SK-N-SH treated with all-trans-retinoic acid at 6 μM for 48 hours (cell line): ENCODE measurements at regions not wholly inside any gene's neighbourhood (a gene's known extent, or its start where the extent isn't known, plus 50 kb on each side); places are given as distances from the start of the nearest gene placed in this dataset.

Source experiments
- ATAC-seq: fragments of 200-7000 bp; cut with Tn5 transposase; 3 replicates; pipeline ENCODE4 v1.9.1; 2020; ENCODE audit warnings: mild to moderate bottlenecking, moderate library complexity
- BACH2 ChIP-seq: fragments of 250-450 bp; sonication (Bioruptor Pico); IDR thresholded peaks from 2 replicates; pipeline ENCODE4 v1.9.0; 2021; ENCODE audit warnings: mild to moderate bottlenecking, borderline replicate concordance
- CREB5 ChIP-seq: fragments of 250-450 bp; sonication (Bioruptor Pico); IDR thresholded peaks from 2 replicates; pipeline ENCODE4 v1.5.1; 2020; ENCODE audit warnings: low read depth, mild to moderate bottlenecking, moderate library complexity
- ESRRG ChIP-seq: fragments of 250-450 bp; sonication (Bioruptor Pico); IDR thresholded peaks from 2 replicates; pipeline ENCODE4 v1.6.1; 2021; ENCODE audit warnings: mild to moderate bottlenecking
- GLIS3 ChIP-seq: fragments of 250-450 bp; sonication (Bioruptor Pico); IDR thresholded peaks from 2 replicates; pipeline ENCODE4 v1.5.0; 2020; ENCODE audit warnings: mild to moderate bottlenecking, moderate library complexity
- ISL1 ChIP-seq: fragments of 250-450 bp; sonication (Bioruptor Pico); IDR thresholded peaks from 2 replicates; pipeline ENCODE4 v2.1.2; 2022; ENCODE audit warnings: mild to moderate bottlenecking, moderate library complexity
- OSR1 ChIP-seq: fragments of 250-450 bp; sonication (Bioruptor Pico); IDR thresholded peaks from 2 replicates; pipeline ENCODE4 v1.8.0; 2022; ENCODE audit warnings: moderate library complexity, mild to moderate bottlenecking, inconsistent platforms
- SNAI2 ChIP-seq: fragments of 250-450 bp; sonication (Bioruptor Pico); IDR thresholded peaks from 2 replicates; pipeline ENCODE4 v1.5.0; 2020; ENCODE audit warnings: mild to moderate bottlenecking, moderate library complexity
- TCF4 ChIP-seq: fragments of 250-450 bp; sonication (Bioruptor Pico); IDR thresholded peaks from 2 replicates; pipeline ENCODE4 v1.8.0; 2021; ENCODE audit warnings: mild to moderate bottlenecking, moderate library complexity, borderline replicate concordance
- ZC3H10 ChIP-seq: fragments of 250-450 bp; sonication (Bioruptor Pico); IDR thresholded peaks from 2 replicates; pipeline ENCODE4 v1.5.1; 2021; ENCODE audit warnings: mild to moderate bottlenecking, moderate library complexity
- ZFP3 ChIP-seq: fragments of 250-450 bp; sonication (Bioruptor Pico); IDR thresholded peaks from 2 replicates; pipeline ENCODE4 v1.5.0; 2020; ENCODE audit warnings: mild to moderate bottlenecking, moderate library complexity
- ZFP30 ChIP-seq: fragments of 450-650 bp; formaldehyde crosslinking; IDR thresholded peaks from 2 replicates; pipeline ENCODE4 v1.5.0; 2022; ENCODE audit warnings: mild to moderate bottlenecking, moderate library complexity
- ZNF70 ChIP-seq: fragments of 450-650 bp; formaldehyde crosslinking; IDR thresholded peaks from 2 replicates; pipeline ENCODE4 v1.5.0; 2020; ENCODE audit warnings: mild to moderate bottlenecking, moderate library complexity
- ZNF8 ChIP-seq: fragments of 450-650 bp; formaldehyde crosslinking; IDR thresholded peaks from 2 replicates; pipeline ENCODE4 v1.5.0; 2020; ENCODE audit warnings: mild to moderate bottlenecking, moderate library complexity
- TF ChIP-seq, protein P1 (sequence below): fragments of 250-450 bp; sonication (Bioruptor Pico); IDR thresholded peaks from 2 replicates; pipeline ENCODE4 v1.8.0; 2020; ENCODE audit warnings: mild to moderate bottlenecking, moderate library complexity, borderline replicate concordance
- TF ChIP-seq, protein P2 (sequence below): fragments of 250-450 bp; sonication (Bioruptor Pico); IDR thresholded peaks from 2 replicates; pipeline ENCODE4 v1.8.0; 2021; ENCODE audit warnings: low read depth, mild to moderate bottlenecking, moderate library complexity, borderline replicate concordance
- TF ChIP-seq, protein P3 (sequence below): fragments of 250-450 bp; sonication (Bioruptor Pico); IDR thresholded peaks from 2 replicates; pipeline ENCODE4 v1.5.0; 2020; ENCODE audit warnings: mild to moderate bottlenecking, moderate library complexity

GRCh38 chr4:38195911-38196310 is 235.7 kb downstream of the PTTG2 start (continued):
- TF ChIP-seq TCF4 (CRISPR knock-in tag) (no peak), ZFP3 (CRISPR knock-in tag) (no peak), ZC3H10 (no peak)
- TF ChIP-seq, protein P1, sequence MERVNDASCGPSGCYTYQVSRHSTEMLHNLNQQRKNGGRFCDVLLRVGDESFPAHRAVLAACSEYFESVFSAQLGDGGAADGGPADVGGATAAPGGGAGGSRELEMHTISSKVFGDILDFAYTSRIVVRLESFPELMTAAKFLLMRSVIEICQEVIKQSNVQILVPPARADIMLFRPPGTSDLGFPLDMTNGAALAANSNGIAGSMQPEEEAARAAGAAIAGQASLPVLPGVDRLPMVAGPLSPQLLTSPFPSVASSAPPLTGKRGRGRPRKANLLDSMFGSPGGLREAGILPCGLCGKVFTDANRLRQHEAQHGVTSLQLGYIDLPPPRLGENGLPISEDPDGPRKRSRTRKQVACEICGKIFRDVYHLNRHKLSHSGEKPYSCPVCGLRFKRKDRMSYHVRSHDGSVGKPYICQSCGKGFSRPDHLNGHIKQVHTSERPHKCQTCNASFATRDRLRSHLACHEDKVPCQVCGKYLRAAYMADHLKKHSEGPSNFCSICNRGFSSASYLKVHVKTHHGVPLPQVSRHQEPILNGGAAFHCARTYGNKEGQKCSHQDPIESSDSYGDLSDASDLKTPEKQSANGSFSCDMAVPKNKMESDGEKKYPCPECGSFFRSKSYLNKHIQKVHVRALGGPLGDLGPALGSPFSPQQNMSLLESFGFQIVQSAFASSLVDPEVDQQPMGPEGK = no peak

DNA sequence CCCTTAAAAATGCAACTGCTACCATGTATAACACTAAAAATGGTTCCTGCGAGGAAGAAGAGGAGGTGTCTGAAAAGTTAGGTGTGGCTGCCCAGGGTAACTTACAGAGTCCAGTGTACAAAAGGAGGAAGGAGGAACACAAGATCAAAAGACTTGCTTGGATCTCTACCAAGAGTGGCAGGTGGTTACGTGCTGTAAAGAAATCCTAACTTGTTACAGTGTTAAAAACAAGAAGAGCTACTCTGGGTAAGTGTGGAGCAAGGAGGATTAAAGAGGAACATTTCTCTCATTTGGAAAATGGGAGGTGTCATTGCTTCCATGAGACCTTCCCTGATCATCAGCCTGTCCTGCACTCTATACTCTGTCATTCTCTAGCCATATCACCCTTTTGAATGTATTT is 242.0 kb downstream of the PTTG2 start:
- ATAC-seq = no peak
- TF ChIP-seq ZFP30 (CRISPR knock-in tag) (no peak), CREB5 (CRISPR knock-in tag) (no peak), ESRRG (CRISPR knock-in tag) (no peak), ZFP3 (CRISPR knock-in tag) (no peak), TCF4 (CRISPR knock-in tag) (no peak), BACH2 (CRISPR knock-in tag) (no peak), SNAI2 (no peak), ZC3H10 (no peak), ZNF70 (no peak), GLIS3 (no peak)
- TF ChIP-seq, protein P2, sequence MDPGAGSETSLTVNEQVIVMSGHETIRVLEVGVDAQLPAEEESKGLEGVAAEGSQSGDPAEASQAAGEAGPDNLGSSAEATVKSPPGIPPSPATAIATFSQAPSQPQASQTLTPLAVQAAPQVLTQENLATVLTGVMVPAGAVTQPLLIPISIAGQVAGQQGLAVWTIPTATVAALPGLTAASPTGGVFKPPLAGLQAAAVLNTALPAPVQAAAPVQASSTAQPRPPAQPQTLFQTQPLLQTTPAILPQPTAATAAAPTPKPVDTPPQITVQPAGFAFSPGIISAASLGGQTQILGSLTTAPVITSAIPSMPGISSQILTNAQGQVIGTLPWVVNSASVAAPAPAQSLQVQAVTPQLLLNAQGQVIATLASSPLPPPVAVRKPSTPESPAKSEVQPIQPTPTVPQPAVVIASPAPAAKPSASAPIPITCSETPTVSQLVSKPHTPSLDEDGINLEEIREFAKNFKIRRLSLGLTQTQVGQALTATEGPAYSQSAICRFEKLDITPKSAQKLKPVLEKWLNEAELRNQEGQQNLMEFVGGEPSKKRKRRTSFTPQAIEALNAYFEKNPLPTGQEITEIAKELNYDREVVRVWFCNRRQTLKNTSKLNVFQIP (CRISPR knock-in tag) = no peak
- TF ChIP-seq, protein P3, sequence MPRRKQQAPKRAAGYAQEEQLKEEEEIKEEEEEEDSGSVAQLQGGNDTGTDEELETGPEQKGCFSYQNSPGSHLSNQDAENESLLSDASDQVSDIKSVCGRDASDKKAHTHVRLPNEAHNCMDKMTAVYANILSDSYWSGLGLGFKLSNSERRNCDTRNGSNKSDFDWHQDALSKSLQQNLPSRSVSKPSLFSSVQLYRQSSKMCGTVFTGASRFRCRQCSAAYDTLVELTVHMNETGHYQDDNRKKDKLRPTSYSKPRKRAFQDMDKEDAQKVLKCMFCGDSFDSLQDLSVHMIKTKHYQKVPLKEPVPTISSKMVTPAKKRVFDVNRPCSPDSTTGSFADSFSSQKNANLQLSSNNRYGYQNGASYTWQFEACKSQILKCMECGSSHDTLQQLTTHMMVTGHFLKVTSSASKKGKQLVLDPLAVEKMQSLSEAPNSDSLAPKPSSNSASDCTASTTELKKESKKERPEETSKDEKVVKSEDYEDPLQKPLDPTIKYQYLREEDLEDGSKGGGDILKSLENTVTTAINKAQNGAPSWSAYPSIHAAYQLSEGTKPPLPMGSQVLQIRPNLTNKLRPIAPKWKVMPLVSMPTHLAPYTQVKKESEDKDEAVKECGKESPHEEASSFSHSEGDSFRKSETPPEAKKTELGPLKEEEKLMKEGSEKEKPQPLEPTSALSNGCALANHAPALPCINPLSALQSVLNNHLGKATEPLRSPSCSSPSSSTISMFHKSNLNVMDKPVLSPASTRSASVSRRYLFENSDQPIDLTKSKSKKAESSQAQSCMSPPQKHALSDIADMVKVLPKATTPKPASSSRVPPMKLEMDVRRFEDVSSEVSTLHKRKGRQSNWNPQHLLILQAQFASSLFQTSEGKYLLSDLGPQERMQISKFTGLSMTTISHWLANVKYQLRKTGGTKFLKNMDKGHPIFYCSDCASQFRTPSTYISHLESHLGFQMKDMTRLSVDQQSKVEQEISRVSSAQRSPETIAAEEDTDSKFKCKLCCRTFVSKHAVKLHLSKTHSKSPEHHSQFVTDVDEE (CRISPR knock-in tag) = no peak

- no peak for ATAC-seq
- TF ChIP-seq, protein P3 (CRISPR knock-in tag) = no peak
- TF ChIP-seq ZC3H10 (no peak), ZNF8 (CRISPR knock-in tag) (no peak), OSR1 (CRISPR knock-in tag) (no peak), ZFP3 (CRISPR knock-in tag) (no peak), ISL1 (CRISPR knock-in tag) (no peak), TCF4 (CRISPR knock-in tag) (no peak)
Observed at GRCh38 chr4:38203609-38204008, 243.4 kb downstream of the PTTG2 start.

- ATAC-seq = no peak
- TF ChIP-seq ESRRG (CRISPR knock-in tag) = no peak
- no peak for TF ChIP-seq ZFP3 (CRISPR knock-in tag)
Observed at GRCh38 chr4:38204339-38205035, 244.3 kb downstream of the PTTG2 start.
